H1 (cell line): ENCODE measurements at regions not wholly inside any gene's neighbourhood (a gene's known extent, or its start where the extent isn't known, plus 50 kb on each side); places are given as distances from the start of the nearest gene placed in this dataset.

Source experiments
- CHD7 ChIP-seq: fragments of 300-600 bp; sonication (generic); IDR thresholded peaks from 2 replicates; pipeline ENCODE4 v1.7.1; 2012; ENCODE audit warnings: low read length, moderate library complexity, mild to moderate bottlenecking, inconsistent platforms; ENCODE audit not compliant: insufficient replicate concordance
- CREB1 ChIP-seq: IDR thresholded peaks from 2 replicates; pipeline ENCODE4 v1.6.1; 2012; ENCODE audit warnings: inconsistent platforms
- EP300 ChIP-seq, 2 experiments: IDR thresholded peaks; 1 replicate in 1 of 2; 2 replicates in 1 of 2; pipeline ENCODE4 v1.6.1; 2011 to 2012; ENCODE audit warnings: low read depth in 2 of 2, low read length in 2 of 2, mild to moderate bottlenecking in 2 of 2, borderline replicate concordance in 1 of 2, inconsistent platforms in 1 of 2, moderate library complexity in 1 of 2
- GABPA ChIP-seq: IDR thresholded peaks from 2 replicates; pipeline ENCODE4 v1.6.1; 2011; ENCODE audit warnings: mild to moderate bottlenecking, low read length, moderate library complexity, borderline replicate concordance; ENCODE audit not compliant: insufficient read depth
- PHF8 ChIP-seq: fragments of 200-600 bp; sonication (generic); conservative IDR thresholded peaks from 2 replicates; pipeline ENCODE4 v1.7.1; 2012; ENCODE audit warnings: low read depth, mild to moderate bottlenecking, inconsistent platforms, low read length, moderate library complexity
- POLR2A ChIP-seq, 2 experiments: IDR thresholded peaks; 1 replicate in 1 of 2; 2 replicates in 1 of 2; pipeline ENCODE4 v1.6.1; 2011; ENCODE audit warnings: low read depth in 2 of 2, low read length in 2 of 2, mild to moderate bottlenecking in 2 of 2; ENCODE audit errors: control extremely low read depth in 1 of 2
- SAP30 ChIP-seq: fragments of 300-600 bp; sonication (generic); IDR thresholded peaks from 2 replicates; pipeline ENCODE4 v1.7.1; 2012; ENCODE audit warnings: low read length, moderate library complexity, mild to moderate bottlenecking, inconsistent platforms; ENCODE audit not compliant: insufficient read depth, insufficient replicate concordance
- SIN3A ChIP-seq, 2 experiments: IDR thresholded peaks in 1 of 2; conservative IDR thresholded peaks in 1 of 2; 2 replicates each; pipeline ENCODE4 v1.6.1; 2011 to 2012; ENCODE audit warnings: low read length in 2 of 2, improper control_type of control experiment in 1 of 2, low read depth in 1 of 2, mild to moderate bottlenecking in 1 of 2
- SIX5 ChIP-seq: IDR thresholded peaks from 2 replicates; pipeline ENCODE4 v1.6.1; 2011; ENCODE audit warnings: mild to moderate bottlenecking, low read depth, low read length
- SRF ChIP-seq: IDR thresholded peaks from 2 replicates; pipeline ENCODE4 v1.6.1; 2011; ENCODE audit warnings: mild to moderate bottlenecking, low read depth, low read length, moderate library complexity

GRCh38 chr6:23611776-23612381 lies 514.1 kb upstream of the NRSN1 start (continued):
- no peak for TF ChIP-seq CHD7
- TF ChIP-seq SIX5, result no peak
- TF ChIP-seq SAP30, result no peak
- no peak for TF ChIP-seq SIN3A (conservative IDR thresholded peaks at IDR 0.05 in 1 of 2, IDR thresholded peaks at IDR 0.05 in 1 of 2; ENCODE audit: low read depth in 1 of 2, low read length in 2 of 2)
- no peak for TF ChIP-seq EP300 (IDR thresholded peaks at IDR 0.05; ENCODE audit: borderline replicate concordance in 1 of 2, low read depth in 2 of 2, low read length in 2 of 2)
- no peak for TF ChIP-seq GABPA
- TF ChIP-seq PHF8, result no peak
- no peak for TF ChIP-seq SRF
- no peak for TF ChIP-seq POLR2A (IDR thresholded peaks at IDR 0.05; ENCODE audit: control extremely low read depth in 1 of 2, low read depth in 2 of 2, low read length in 2 of 2)
- no peak for TF ChIP-seq CREB1
